Activated CD8-positive, alpha-beta T cell treated with anti-CD3 and anti-CD28 coated beads for 36 hours (primary cell): ENCODE measurements at regions not wholly inside any gene's neighbourhood (a gene's known extent, or its start where the extent isn't known, plus 50 kb on each side); places are given as distances from the start of the nearest gene placed in this dataset.

ENCODE experiments used
- ATAC-seq: fragments of 200-7000 bp; cut with Tn5 transposase; one replicate; pipeline ENCODE4 v1.10.0; 2021; ENCODE audit warnings: mild to moderate bottlenecking, moderate library complexity
- CTCF ChIA-PET: fragments of 350-600 bp; sonication (Branson Sonifier 250); formaldehyde crosslinking; loops from one replicate; lab custom pipeline; 2021; ENCODE audit warnings: antibody characterized with exemption; lab: Charles Lee
- POLR2A ChIA-PET: fragments of 350-600 bp; sonication (Branson Sonifier 250); formaldehyde crosslinking; loops from one replicate; lab custom pipeline; 2021; ENCODE audit warnings: antibody characterized with exemption; lab: Charles Lee
- DNase-seq: peaks from one replicate; pipeline ENCODE4 v3.0.0-alpha.2; 2020
- H3K27ac Mint-ChIP-seq: one replicate; pipeline ENCODE4 v1.8.0; 2021; ENCODE audit warnings: mild to moderate bottlenecking, mixed read lengths
- H3K27me3 Mint-ChIP-seq: one replicate; pipeline ENCODE4 v1.8.0; 2021; ENCODE audit warnings: mixed read lengths
- H3K36me3 Mint-ChIP-seq: one replicate; pipeline ENCODE4 v1.8.0; 2021; ENCODE audit warnings: low read depth, mixed read lengths
- H3K4me1 Mint-ChIP-seq: one replicate; pipeline ENCODE4 v1.8.0; 2021; ENCODE audit warnings: low read depth, mixed read lengths
- H3K4me3 Mint-ChIP-seq: one replicate; pipeline ENCODE4 v1.8.0; 2021; ENCODE audit warnings: mild to moderate bottlenecking, moderate library complexity, mixed read lengths
- H3K9me3 Mint-ChIP-seq: one replicate; pipeline ENCODE4 v1.8.0; 2021; ENCODE audit warnings: mixed read lengths
- intact Hi-C: fragments of 100-400 bp; cut with micrococcal nuclease; formaldehyde crosslinking; loops from one replicate; pipeline ENCODE4 v1.10.0; 2022
- TF ChIP-seq, protein P1 (sequence below): fragments of 200-600 bp; IDR thresholded peaks from one replicate; pipeline ENCODE4 v1.8.0; 2022; ENCODE audit warnings: antibody characterized with exemption, mild to moderate bottlenecking

DNA sequence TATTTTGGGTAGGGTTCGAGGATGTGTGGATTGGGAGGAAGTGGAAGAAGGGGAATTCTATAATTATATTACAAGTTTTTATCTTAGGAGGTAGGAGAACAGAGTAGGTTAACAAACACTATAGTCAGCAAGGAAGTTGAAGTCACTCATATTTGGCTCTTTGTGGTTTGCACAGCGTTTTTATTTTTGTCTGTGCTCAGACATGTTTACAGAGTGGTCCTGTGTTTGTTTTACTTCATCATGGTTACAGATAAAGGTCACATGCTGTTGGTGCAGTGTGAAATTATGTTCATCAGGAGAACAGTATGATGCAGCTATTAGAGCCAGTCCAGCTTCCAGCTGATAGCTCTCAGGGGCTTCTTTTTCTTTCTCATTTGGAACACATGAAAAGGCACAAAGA is 299.9 kb upstream of the SFRP2 start:
- ChIA-PET CTCF (no interaction called here), POLR2A (no interaction called here)
- ATAC-seq (no peak), DNase-seq (no peak)
- TF ChIP-seq, protein P1, sequence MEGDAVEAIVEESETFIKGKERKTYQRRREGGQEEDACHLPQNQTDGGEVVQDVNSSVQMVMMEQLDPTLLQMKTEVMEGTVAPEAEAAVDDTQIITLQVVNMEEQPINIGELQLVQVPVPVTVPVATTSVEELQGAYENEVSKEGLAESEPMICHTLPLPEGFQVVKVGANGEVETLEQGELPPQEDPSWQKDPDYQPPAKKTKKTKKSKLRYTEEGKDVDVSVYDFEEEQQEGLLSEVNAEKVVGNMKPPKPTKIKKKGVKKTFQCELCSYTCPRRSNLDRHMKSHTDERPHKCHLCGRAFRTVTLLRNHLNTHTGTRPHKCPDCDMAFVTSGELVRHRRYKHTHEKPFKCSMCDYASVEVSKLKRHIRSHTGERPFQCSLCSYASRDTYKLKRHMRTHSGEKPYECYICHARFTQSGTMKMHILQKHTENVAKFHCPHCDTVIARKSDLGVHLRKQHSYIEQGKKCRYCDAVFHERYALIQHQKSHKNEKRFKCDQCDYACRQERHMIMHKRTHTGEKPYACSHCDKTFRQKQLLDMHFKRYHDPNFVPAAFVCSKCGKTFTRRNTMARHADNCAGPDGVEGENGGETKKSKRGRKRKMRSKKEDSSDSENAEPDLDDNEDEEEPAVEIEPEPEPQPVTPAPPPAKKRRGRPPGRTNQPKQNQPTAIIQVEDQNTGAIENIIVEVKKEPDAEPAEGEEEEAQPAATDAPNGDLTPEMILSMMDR = no peak
- Mint-ChIP-seq H3K36me3 (no peaks in the 10 kb centered on the region), H3K4me1 (no peaks in the 10 kb centered on the region), H3K4me3 (no peak overlapping the region), H3K27ac (no peak overlapping the region), H3K27me3 (peaks cover 8% of the 10 kb centered on the region), H3K9me3 (no peaks in the 10 kb centered on the region)
- intact Hi-C loops = no loop called here

DNA sequence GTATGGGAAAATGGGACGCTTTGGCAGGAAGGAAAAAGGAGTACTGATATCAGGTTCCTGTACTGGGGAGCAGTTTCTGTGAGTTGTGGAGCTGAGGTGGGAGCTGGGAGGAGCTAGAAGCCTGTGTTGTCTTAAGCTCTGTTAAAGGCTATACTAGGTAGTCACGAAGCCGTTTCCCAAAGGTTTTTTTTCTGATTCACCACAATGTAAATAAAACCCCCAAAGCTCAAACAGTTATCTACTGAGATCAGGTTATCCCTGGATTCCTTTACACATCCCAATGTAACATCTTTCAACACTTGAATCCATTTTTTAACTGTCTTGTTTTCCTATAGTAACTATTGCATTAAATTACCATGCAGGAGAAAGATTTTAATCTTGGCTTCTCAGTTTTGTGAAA is 297.4 kb upstream of the SFRP2 start:
- TF ChIP-seq, protein P1 = no peak
- ChIA-PET CTCF (interaction anchor here (0.9 kb wide), 1 partner anchor 14 kb away, joined by 3 read pairs; no protein-coding TSS in a partner anchor), POLR2A (no interaction called here)
- Mint-ChIP-seq H3K36me3 (no peaks in the 10 kb centered on the region), H3K4me1 (no peaks in the 10 kb centered on the region), H3K27ac (no peak overlapping the region), H3K9me3 (no peaks in the 10 kb centered on the region), H3K4me3 (no peak overlapping the region), H3K27me3 (peaks cover 10% of the 10 kb centered on the region)
- no peak for ATAC-seq
- DNase-seq = no peak
- intact Hi-C loops = no loop called here

DNA sequence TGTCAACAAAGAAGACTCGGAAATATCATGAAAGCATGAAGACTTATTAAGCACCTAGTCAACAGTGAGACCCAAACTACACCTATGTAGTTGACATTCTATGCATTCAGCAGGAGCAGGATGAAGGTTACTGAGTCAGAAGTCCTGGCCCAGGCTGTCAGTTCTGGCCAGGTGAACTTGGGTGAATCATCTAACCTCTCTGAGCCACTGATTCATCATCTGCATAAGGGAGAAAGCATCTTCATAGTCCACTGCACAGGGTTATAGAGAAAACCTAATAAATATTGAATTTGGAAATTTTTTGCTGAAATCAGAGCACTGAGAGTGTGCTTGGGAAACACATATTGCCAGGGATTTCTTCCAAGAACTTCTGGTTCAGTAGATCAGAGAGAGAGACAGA is 296.0 kb upstream of the SFRP2 start:
- ATAC-seq (no peak), DNase-seq (no peak)
- Mint-ChIP-seq H3K27ac (no peak overlapping the region), H3K27me3 (peaks cover 12% of the 10 kb centered on the region), H3K4me1 (no peaks in the 10 kb centered on the region), H3K4me3 (no peak overlapping the region), H3K36me3 (no peaks in the 10 kb centered on the region), H3K9me3 (no peaks in the 10 kb centered on the region)
- ChIA-PET CTCF (no interaction called here), POLR2A (no interaction called here)
- intact Hi-C loops = no loop called here
- TF ChIP-seq, protein P1 = no peak

DNA sequence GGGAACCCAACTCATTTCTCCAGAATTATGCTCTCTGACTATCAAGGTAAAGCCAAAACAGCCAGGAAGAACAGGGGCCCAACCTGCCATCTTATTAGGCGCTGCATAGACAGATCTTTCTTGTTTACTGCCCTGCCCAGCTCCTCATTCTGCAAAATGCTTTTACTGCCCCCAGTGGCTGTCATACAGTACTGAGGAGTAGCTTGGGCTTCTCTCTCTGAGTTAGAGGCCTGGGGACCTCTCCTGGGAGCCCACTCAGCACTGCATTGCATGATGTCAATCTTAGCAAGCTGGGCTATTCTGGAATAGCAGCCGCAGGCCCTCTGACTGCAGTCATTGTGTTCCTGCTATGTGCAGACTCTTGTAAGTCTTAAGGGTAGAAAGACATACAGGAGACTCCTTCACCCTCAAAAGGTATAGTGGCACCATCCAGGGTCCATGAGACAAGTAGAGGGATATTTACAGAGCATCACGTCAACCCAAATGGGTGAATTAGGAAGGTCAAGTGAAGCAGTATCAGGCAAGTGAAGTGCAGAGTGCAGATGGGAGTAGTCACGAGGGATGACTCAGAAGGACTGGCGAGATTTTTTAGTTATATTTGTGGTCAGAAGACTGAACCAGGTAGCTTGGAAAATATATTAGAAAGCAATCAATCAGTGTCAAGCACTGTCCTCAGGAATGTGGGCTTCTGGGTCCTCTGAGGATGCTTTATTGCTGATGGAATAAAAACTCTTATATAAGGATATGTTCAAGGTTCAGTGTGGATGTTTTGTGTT is 294.1 kb upstream of the SFRP2 start:
- Mint-ChIP-seq H3K4me3 (no peak overlapping the region), H3K27me3 (peaks cover 9% of the 10 kb centered on the region), H3K4me1 (no peaks in the 10 kb centered on the region), H3K36me3 (no peaks in the 10 kb centered on the region), H3K9me3 (no peaks in the 10 kb centered on the region), H3K27ac (no peak overlapping the region)
- DNase-seq (peak; percentile 8), ATAC-seq (no peak)
- intact Hi-C loops = no loop called here
- POLR2A ChIA-PET = no interaction called here
- TF ChIP-seq, protein P1 = no peak
- CTCF ChIA-PET = interaction anchor here (0.6 to 1.7 kb wide), 6 partner anchors 17 to 1678 kb away, joined by 3 to 8 read pairs (median 4); no protein-coding TSS in a partner anchor

DNA sequence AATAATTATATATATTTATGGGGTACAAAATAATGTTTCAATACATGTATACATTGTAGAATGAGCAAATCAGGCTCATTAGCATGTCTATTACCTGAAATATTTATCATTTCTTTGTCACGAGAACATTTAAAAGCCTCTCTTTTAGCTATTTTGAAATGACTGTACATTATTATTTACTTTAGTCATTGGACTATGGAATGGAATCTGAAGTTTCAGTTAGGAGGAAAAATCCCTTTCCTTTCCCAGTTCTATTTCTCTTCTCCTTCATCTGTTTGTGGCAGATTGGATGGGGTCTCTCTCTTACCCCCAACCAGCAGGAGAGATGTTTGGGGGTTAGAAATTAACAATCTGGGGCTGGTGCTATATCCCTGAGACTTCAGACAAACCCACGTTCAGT is 292.5 kb upstream of the SFRP2 start:
- TF ChIP-seq, protein P1 = no peak
- H3K27ac Mint-ChIP-seq = no peak overlapping the region
- ChIA-PET CTCF (no interaction called here), POLR2A (no interaction called here)
- intact Hi-C loops = no loop called here
- no peaks in the 10 kb centered on the region for H3K4me1 Mint-ChIP-seq
- no peaks in the 10 kb centered on the region for H3K9me3 Mint-ChIP-seq
- DNase-seq = no peak
- no peak for ATAC-seq
- H3K4me3 Mint-ChIP-seq = no peak overlapping the region
- peaks cover 9% of the 10 kb centered on the region for H3K27me3 Mint-ChIP-seq
- no peaks in the 10 kb centered on the region for H3K36me3 Mint-ChIP-seq
